ENCODE measurements at regions not wholly inside any gene's neighbourhood (a gene's known extent, or its start where the extent isn't known, plus 50 kb on each side); places are given as distances from the start of the nearest gene placed in this dataset.
"Not testable (repeated sequence)": the region's sequence is repeated elsewhere in the genome, so short reads cannot be mapped to it uniquely, and the experiment has no call there.

DNA sequence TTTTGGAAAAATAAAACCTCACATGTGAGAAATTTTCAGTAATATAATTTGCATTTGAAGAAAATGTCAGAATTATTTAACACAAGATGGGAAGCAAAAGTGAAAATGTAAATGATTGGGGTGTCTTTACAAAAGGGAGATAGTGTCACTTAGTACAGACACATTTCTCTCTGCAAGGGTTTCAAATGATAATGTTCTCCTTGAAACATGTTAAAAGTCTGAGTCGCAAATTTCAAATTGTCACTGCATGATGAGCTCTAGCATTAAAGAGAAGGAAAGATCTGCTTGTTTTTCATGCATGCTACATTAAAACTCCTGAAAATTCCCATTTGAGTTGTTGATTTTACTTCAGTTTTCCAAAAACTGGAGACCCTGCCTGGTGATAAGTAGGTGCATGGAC, 122.0 kb upstream of the LDB2 start:
- H3K4me3 ChIP-seq (replicated peaks; ENCODE audit: low read depth, low read length), result no peak overlapping the region
- no peak for DNase-seq (ENCODE audit: extremely low read depth, low read depth)
- TF ChIP-seq, protein P1, sequence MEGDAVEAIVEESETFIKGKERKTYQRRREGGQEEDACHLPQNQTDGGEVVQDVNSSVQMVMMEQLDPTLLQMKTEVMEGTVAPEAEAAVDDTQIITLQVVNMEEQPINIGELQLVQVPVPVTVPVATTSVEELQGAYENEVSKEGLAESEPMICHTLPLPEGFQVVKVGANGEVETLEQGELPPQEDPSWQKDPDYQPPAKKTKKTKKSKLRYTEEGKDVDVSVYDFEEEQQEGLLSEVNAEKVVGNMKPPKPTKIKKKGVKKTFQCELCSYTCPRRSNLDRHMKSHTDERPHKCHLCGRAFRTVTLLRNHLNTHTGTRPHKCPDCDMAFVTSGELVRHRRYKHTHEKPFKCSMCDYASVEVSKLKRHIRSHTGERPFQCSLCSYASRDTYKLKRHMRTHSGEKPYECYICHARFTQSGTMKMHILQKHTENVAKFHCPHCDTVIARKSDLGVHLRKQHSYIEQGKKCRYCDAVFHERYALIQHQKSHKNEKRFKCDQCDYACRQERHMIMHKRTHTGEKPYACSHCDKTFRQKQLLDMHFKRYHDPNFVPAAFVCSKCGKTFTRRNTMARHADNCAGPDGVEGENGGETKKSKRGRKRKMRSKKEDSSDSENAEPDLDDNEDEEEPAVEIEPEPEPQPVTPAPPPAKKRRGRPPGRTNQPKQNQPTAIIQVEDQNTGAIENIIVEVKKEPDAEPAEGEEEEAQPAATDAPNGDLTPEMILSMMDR (IDR thresholded peaks at IDR 0.05; ENCODE audit: low read depth, low read length, missing control alignments), result no peak

DNA sequence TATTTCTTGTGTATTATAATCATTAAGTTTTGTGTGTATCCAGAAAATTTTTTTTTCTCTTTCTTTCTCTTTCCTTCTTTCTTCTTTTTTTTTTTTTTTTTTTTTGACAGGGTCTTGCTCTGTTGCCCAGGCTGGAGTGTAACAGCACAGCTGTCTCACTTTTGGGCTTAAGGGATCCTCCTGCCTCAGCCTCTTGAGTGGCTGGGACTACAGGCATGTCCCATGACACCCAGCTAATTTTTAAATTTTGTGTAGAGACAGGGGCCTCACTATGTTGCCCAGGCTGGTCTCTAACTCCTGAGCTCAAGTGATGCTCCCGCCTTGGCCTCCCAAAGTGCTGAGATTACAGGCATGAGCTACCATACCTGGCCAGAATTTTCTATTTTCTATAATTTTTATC, 120.2 kb upstream of the LDB2 start:
- not testable (repeated sequence) for H3K4me3 ChIP-seq (replicated peaks; ENCODE audit: low read depth, low read length); DNase-seq (ENCODE audit: extremely low read depth, low read depth)

DNA sequence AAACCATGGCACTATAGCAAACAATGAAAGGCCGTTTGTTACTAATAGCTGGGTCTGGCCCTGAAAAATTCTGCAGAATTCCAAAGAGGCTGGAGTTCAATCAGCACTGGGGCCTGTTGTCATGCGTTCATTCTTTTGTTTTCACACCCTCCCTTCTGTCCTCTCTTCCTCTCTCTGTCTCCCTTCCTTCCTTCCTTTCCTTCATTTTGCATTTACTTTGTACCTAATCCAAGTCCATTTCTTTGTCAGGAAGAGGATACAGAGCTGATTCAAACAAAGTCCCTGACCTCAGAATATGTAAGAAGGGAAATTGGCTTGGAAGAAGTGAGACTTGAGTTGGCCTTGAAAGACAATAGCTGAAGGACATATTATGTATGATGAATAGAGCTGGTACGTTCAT, 119.6 kb upstream of the LDB2 start:
- no peak overlapping the region for H3K4me3 ChIP-seq (replicated peaks; ENCODE audit: low read depth, low read length)
- TF ChIP-seq, protein P1 (IDR thresholded peaks at IDR 0.05; ENCODE audit: low read depth, low read length, missing control alignments), result no peak
- no peak for DNase-seq (ENCODE audit: extremely low read depth, low read depth)

DNA sequence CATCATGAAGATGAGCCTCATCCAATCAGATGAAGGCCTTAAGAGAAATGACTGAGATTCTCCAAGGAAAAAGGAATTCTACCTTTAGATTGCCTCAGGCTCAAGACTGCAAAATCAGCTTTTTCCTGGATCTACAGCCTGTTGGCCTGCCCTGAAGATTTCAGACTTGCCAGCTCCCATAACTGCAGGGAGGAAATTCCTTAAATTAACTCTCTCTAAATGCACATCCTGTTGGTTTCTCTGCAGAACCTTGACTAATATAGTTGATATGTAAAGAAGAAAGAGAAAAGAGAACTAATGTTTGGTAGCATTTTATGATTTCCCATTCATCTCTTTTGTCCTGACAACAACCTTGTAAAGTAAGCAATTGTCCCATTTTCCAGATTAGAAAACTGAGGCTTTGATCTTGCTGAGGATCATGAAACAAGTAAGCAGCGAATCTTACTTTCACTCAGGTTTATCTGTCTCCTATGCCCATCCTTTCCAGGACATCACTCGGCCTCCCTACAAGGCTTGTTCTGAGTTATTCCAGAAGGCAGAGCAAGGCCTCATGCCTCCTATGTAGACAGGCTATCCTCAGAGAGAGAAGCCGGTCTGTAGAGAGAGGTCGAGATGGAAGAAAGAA, 115.0 kb upstream of the LDB2 start:
- H3K4me3 ChIP-seq (replicated peaks; ENCODE audit: low read depth, low read length), result no peak overlapping the region
- DNase-seq (ENCODE audit: extremely low read depth, low read depth), result no peak
- TF ChIP-seq, protein P1 (IDR thresholded peaks at IDR 0.05; ENCODE audit: low read depth, low read length, missing control alignments), result no peak

DNA sequence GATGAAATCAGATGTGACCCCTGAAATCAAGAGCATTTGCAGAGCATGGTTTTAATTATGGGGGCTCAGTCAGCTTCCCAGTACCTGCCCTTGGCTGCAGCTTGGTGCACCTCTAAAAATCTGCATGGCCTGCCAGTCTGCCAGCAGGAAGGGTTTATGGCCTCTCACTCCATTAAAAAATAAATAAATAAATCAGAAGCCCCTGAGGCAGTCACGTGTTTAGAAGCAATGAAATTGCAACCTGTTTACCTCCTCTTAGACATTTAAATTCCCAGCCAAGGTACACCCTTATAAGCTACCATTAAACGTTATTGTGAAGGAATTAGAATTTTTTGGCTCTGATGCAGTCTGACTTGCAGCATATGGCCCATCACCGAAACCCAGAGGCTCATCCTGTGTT, 114.0 kb upstream of the LDB2 start:
- DNase-seq (ENCODE audit: extremely low read depth, low read depth), result no peak
- TF ChIP-seq, protein P1 (IDR thresholded peaks at IDR 0.05; ENCODE audit: low read depth, low read length, missing control alignments), result no peak
- no peak overlapping the region for H3K4me3 ChIP-seq (replicated peaks; ENCODE audit: low read depth, low read length)

DNA sequence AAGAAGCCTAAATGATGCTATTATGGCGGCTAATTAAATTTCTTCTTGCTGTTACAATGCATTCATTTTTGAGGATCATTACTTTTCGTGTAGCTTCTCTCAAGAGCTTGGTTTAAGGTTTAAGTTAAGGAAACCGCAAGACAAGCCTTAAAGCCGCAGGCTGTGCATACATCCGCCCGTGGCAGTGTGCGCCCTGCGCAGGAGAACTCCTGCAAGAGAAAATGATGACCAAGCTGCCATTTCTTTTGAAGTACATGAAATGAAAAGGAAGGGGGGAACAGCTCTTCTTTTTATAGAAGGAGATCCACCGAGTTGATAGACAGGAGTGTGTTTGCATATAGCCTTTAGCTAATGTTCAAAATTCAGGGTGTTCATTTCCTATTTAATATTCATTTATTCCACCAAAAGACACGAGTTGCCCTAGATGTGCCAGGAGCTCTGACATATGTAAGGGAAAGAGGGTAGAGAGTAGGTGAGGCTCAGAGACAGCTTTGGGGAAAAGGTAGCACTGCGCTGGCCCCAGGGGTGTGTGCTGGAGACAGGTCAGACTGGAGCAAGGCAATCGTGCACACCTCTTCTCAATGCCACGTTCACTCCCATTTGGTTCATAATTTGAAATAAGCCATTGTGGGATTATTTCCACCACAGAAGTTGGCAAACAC, 112.1 kb upstream of the LDB2 start:
- no peak for DNase-seq (ENCODE audit: extremely low read depth, low read depth)
- TF ChIP-seq, protein P1 (IDR thresholded peaks at IDR 0.05; ENCODE audit: low read depth, low read length, missing control alignments), result no peak
- no peak overlapping the region for H3K4me3 ChIP-seq (replicated peaks; ENCODE audit: low read depth, low read length)

DNA sequence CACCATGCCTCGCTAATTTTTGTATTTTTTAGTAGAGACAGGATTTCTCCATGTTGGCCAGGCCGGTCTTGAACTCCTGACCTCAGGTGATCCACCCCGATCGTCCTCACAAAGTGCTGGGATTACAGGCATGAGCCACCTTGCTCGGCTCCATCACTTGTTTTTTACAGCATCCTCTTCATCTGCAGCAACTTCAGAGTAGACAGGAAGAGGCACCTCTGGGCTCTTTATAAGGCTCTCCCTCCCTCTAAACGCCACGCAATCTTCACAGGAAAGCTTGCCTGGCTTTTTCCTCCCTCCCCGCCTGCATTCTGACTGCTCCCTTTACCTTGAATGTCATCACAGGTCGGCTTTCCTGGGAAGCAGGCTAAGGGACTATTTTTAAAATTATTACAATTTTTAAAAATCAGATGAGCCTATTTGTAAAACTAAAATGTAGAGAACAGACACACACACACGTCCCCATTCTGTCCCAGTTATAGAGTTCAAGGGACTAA, 111.5 kb upstream of the LDB2 start:
- TF ChIP-seq, protein P1 (IDR thresholded peaks at IDR 0.05; ENCODE audit: low read depth, low read length, missing control alignments), result no peak
- no peak overlapping the region for H3K4me3 ChIP-seq (replicated peaks; ENCODE audit: low read depth, low read length)
- DNase-seq (ENCODE audit: extremely low read depth, low read depth), result no peak

Data from HFF-Myc (cell line).